Kidney tubule cell (primary cell): ENCODE measurements at regions not wholly inside any gene's neighbourhood (a gene's known extent, or its start where the extent isn't known, plus 50 kb on each side); places are given as distances from the start of the nearest gene placed in this dataset.
"Not testable (repeated sequence)": the region's sequence is repeated elsewhere in the genome, so short reads cannot be mapped to it uniquely, and the experiment has no call there.

ENCODE experiments used
- DNase-seq: peaks from one replicate; pipeline ENCODE4 v3.0.0-alpha.2; 2018; ENCODE audit warnings: low spot score

DNA sequence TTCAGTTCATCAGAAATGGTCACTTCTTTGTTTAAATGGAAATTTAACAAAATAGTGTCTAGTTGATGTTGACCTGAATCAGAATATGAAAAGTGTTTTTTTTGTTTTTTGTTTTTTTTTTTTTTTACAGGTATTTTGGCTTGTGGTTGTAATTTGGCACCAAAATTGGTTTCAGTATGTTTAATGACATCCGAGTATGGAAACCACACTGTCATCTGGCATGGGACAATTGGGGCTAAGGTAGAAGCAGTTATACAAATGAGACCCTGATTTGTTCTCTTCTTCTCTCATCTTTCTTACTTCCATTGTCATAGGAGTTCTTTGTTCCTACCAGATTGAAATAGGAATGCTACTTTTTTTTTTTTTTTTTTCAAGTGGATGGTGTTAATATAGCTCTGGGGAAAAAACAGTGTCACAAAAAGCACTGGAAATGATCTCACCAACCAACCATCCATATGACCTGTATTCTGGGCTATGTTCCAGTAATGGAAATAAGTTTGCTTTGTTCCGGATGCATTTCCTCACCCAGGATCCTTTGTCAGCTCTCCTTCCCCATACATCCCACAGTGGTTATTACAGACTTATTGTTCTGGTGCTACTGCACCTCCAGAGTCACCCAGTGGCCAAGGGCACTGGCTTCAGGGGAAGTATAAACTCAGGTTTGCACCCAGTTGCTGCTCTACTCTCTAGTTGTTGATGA lies 95.8 kb downstream of the ATXN3L start:
- DNase-seq: peak; percentile 96

DNA sequence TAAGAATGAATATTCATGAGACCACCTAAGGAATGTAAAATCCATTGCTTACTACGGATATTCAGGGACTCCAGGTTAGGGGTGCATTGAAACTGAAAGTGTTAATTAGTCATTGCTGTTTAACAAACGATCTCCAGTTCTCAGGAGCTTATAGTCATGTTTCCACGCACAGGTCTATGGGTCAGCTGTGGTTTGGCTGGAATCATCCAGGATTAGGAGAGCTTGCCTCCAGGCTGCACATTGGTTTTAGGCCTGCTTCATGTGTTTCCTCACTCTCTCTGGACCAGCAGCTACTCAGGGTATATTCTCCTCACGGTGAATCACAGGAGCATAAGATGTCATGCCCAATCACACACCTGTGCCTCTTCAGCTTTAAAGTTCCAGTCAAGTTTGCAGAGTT lies 98.9 kb downstream of the ATXN3L start:
- DNase-seq: peak; percentile 93

DNA sequence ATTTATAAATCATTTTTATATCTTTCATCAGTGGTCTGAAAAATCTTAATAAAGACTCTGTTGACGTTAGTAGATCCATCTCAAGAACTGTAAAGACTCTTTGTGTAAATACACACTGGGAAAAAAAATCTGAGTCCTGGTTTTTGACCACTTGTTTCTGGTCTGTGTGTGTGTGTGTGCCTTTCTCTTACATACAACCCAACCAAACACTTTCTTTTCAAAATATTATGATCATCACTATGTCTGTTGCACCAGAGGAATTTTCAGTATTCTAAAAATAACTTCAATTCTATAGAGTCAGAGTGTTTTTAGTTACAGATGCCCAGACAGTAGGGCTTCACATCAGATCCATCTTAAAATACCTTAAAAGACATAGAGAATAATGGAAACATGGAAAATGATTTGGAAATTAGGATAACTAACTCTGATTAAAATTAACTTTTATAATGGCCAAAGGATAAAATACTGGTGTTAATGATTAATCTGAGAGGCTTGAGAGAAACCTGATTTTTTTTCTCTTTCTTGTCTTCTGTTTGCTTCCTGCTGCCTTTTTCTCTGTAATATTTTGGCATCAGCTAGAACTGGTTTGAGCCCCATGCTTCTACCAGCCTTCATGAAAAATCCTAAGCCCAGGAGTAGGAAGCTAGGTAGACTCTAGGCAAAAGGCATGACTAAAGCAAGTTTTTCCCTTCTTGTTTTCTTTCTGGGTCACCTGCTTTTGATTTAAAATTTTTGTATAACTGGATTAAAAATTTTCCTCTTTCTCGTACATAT lies 99.7 kb downstream of the ATXN3L start:
- DNase-seq: peak; percentile 66

DNA sequence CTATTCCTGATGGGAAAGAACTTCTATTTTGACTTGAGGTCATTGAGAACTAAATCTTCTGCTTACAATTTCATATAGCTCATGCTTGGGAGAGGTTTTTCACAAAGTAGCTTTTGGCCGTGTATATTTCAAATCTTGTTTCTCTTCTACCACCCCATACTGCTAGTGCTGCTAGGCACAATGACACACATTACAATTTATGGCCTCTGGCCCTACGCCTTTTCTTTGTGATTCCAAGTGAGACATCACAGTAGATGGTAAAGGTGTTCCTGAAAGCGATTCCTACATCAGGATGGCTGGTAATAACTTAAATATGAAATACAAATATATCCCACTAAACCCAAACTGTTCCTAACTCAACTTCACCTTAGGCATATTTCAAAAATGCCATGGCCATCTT lies 101.1 kb downstream of the ATXN3L start:
- DNase-seq: no peak

DNA sequence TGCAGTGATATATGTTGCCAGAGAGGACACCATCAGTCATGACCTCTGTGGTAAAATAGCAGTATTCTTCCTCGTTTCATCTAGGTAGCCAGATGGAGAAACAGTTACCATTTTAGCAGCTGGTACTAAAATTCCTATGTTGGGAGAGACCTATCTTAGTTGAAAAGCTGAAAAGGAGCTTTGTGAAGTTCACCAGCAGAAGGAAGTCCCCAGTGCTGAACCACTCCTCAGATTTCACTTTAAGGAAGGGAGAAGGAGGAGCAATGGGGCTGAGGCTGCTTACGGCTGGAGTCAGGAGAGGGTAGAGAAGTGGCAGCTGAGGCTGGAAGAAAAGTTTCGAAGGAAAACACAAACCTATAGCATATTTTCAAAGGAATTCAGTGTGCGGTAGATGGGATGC lies 103.7 kb downstream of the ATXN3L start:
- no peak for DNase-seq

DNA sequence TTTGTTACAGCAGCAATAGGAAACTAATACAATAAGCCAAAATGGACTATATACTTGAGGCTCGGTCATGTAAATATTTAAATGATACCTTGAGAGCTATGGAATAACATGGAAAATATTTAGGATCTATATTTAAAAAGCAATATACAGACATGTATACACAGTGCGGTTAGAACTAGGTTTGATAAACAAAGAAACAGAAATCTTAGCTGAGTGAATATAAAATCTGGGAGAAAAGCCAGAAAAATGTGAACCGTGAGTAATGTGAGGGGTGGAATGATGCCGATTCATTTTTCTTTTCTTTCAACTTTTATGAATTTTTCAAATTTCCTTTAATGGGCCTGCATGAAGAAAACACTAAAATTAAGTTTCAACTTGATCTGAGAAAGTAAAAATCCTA lies 104.1 kb downstream of the ATXN3L start:
- DNase-seq: no peak

DNA sequence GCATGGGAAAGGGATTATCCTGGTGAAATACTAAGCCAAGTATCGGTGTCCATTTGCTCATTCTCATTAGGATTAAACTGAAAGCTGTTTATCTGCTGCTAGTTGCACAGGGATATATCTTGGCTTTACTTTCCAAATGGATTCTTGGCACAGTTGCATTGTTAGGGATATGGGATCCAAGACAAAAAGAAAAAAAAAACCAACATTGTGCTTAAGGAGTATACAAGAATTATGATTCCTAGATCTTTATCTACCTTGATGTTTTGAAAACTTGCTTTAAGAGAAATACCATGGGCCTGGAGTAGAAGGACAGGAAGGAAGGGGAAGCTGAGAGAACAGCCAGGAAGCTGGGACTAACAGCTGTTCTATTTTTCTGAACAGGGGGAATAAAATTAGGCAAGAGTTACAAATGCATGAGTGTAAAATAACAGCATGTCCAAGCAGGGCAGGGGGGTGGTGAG lies 107.6 kb downstream of the ATXN3L start:
- no peak for DNase-seq

DNA sequence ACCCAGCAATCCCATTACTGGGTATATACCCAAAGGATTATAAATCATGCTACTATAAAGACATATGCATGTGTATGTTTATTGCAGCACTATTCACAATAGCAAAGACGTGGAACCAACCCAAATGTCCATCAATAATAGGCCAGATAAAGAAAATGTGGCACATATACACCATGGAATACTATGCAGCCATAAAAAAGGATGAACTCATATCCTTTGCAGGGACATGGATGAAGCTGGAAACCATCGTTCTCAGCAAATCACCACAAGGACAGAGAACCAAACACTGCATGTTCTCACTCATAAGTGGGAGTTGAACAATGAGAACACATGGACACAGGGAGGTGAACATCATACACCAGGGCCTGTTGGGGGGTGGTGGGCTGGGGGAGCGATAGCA lies 109.7 kb downstream of the ATXN3L start:
- not testable (repeated sequence) for DNase-seq

DNA sequence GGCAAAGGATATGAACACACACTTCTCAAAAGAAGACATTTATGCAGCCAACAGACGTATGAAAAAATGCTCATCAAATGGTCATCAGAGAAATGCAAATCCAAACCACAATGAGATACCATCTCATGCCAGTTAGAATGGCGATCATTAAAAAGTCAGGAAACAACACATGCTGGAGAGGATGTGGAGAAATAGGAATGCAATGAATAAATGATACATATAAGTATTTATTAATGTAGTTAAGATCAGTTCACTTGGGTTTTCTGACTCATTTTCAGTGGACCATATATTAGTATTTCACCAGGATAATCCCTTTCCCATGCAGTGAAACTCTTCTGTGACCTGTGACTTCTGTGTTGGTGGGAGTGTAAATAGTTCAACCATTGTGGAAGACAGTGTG lies 110.1 kb downstream of the ATXN3L start:
- not testable (repeated sequence) for DNase-seq

DNA sequence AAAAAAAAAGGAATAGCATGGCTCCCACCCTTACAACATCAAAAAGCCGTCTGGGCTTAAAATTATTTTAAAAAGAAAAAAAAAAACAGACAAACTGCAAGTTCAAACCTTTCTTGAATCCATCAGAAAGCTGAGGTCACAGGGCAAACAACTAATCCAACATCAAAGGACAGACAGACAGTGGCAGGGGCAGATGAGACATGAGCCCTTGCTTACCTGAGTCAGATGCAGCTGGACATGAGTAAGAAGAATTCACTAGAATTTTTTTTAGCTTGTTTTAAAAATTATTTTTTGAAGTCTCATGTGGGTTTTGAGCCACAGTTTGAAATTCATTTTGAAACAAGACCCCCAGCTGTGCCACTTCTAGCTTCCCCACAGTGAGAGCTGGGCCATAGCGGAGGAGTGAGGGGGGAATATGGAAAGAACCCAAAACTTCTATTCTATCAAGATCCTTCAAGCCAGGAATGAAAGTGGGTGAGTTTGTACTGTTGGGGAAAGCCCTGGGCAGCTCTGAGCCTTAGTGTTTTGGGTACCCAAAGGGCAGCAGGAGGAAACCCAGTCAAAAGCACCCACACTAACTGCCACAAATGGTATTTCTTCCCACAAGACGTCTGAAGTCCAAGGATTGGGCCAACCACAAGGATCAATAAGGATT lies 111.4 kb downstream of the ATXN3L start:
- no peak for DNase-seq

DNA sequence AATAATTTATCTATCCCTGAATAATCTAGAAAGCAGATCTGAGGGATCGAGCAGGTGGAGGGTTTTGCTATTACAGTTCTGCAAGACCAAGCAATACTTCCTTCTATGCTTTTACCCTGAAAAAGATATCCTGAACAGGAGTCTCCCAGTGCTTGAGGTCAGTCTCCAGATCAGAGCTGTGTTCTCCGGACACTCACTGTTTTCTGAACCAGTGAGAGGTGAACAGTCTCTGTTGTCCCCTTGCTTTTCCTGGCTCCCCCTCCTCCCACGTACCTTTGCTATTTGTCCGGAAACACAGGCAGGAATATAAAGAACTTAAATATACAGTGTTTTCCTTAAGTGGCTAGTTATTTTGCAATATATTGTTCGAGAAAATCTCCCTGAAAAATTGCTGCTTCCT lies 116.6 kb downstream of the ATXN3L start:
- no peak for DNase-seq

DNA sequence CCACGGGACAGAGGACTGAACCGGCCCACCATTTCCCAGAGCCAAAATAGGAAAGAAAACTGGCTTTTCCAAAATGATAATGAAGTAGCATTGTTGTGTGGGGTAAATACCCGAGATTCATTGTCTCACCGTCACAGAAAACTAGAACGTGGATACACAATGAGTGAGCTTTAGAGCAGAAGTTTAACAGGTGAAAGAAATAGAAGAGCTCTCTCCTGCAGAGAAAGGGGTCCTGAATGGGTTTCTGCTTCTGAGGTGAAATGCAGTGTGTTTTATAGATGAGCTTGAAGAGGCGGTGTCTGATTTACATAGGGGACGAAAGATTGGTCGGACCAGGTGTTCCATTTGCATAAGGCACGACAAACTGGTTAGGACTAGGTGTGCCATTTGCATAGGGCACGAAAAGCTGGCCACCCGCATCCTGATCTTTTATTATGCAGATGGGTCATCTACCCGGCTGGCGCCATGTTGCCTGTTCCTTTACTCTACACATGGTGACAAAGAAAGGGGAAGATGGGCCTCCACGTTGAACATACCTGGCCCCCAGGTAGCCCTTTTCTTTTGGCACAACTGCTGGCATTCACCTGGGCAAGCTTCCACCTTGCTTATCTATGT lies 118.1 kb downstream of the ATXN3L start:
- DNase-seq: no peak

DNA sequence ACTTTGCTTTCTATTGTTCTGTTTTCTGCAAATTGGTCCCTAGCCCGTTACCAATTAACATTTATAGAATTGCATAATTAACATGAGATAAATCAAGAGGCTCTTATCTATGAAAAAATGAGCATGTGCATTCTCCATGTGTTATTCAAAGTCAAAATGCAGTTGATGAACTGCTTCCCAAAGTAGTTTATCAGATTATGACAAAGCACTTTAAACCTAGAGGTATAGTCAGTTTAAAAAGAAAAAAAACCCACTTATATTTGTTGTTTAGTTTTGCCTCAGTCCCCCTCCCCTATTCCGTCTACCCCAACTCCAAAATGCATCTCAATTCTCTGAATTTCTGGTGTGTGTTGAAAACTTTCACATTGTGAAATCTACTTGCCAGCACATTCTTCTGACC lies 119.5 kb downstream of the ATXN3L start:
- no peak for DNase-seq

DNA sequence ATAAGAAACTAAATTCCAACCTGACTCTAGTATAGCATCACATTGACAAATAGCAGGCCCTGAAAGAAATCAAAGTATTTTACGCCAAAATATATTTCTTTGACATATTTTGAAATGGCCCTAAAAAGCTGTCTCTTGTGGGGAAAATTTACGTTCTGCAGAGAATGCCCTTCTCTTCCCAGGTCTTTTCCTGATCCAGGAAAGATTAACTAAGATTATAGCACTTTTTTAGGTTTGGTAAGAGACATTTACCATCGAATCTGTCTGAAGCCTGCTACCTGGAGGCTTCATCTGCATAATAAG lies 121.1 kb downstream of the ATXN3L start:
- no peak for DNase-seq

DNA sequence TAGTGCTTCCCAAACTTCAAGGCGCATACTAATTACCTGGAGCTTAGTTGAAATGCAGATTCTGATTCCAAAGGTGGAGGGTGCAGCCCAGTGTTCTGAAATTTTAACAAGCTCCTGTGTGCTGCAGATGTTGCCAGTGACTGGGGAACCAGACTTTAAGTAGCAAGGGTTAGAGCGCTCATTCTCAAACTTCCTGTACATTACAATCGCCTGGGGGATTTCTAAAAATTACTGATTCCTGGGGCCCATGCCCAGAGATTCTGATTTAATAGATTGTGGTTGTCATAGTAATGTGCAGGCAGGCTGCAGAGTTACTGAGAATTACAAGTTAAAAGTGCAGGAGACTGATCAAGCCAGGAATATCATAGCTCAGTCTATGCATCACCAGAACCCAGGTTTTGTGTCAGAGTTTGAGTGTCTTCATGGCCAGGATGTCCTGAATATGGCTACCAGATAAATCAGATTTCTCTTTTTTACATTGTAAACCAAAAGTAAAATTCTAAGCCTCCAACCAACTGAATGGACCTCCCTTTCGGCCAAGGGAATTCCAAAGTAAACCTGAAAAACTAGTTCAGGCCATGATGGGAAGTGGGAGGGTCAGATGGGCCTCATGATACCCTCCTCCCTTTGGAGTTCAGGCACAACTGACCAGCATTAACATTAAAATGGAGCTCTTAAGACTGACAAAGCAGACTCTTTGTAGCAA lies 121.6 kb downstream of the ATXN3L start:
- no peak for DNase-seq

DNA sequence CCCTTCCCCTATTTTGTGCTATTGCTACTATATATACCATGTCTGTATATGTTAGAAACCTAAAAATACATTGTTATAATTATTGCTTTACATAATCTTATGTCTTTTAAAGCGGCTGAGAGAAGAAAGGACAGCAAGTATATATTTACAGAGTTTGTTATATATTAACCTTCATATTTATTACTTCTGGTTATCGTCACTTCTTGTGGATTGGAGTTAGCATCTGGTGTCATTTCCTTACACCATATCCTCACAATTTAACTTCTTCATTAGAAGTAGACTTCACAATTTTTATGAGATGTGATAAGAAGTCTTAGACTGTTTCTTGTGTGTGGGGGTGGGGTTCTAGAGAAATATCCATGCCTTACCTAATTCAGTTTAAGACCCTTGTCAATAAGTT lies 123.1 kb downstream of the ATXN3L start:
- no peak for DNase-seq

DNA sequence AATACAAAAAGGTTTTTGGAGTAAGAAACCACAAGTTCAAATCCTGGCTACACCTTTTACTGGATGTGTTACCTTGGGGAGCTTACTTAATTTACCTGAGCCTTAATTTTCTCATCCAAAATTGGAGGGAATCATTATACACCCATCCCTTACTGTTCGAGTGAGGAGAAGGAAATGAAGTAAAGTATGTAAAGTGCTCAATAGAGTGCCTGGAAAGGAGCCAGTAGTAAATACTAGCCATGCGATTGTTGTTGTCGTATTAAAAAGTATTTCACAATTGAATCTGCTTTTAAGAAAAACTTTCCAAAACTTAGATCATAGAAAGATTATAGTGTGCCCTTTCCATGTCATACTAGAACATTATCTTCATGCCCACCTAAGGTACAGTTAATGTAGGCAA lies 124.5 kb downstream of the ATXN3L start:
- no peak for DNase-seq

DNA sequence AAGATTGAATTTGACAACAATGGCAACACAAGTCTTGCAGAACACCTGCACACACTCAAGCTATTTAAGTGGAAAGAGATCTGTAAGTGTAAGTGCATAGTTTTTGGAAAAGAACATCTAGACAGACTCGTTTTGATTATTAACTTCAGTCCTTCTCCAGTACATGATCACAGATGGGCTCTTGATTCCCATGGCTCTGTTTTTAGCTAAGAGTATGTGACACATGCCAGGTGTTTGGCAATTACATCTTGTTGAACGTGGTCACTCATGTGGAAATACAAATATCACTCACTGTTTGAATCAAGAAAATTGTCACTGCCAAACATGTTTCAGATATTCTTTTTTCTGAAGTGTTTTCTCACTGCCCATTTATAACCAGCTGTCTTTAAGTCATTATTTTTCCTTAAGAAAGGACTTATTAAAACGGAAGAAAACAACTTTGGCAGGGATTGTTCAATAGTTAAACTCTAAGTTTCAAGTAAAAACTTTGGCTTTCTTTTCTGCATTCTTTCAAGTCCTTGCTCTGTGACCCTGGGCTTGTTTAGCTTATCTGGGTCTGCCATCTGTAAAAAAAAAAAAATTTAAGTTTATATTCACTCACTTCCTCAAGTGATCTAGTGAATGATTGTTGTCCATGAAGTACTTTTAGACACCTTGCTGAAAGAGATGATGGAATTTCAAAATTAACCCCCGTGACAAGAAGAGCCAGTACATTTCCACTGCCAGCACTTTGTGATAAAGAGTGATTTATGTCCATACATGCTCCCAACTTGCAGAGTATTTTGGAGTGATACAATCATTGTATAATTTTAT lies 125.4 kb downstream of the ATXN3L start:
- peak; percentile 47 for DNase-seq

DNA sequence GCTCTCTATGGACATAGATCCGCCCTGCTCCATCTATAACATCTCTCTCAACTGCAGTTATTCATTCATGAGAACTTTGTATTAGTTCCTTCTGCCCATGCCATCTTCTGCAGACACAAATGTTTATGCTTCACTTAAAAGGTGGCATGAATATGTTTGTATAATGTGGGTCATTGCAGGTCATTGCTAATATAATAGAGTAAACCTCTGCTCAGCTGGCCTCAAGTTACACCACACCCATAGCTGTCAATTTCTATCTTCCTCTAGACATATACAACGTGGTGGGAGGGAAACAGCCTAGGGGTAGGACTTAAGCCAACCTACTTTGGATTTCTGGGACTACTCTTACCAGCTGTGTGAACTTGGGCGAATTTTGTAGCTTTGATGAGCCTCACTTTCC lies 129.8 kb downstream of the ATXN3L start:
- DNase-seq: no peak

DNA sequence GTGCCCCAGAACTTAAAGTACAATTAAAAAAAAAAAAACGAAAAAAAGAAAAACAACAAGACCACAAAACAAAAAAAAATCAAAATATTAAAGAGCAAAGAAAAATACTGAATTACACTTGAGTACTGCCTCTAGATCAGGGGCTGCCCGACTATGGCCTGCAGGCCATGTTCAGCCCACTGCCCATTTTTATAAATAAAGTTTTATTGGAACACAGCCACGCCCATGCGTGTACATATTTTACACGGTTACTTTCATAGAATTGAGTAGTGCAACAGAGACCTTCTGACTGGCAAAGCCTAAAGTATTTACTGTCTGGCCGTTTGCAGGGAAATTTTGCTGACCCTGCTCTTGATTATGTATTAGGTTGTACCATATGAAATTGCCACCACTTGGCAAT lies 130.5 kb downstream of the ATXN3L start:
- DNase-seq: no peak

DNA sequence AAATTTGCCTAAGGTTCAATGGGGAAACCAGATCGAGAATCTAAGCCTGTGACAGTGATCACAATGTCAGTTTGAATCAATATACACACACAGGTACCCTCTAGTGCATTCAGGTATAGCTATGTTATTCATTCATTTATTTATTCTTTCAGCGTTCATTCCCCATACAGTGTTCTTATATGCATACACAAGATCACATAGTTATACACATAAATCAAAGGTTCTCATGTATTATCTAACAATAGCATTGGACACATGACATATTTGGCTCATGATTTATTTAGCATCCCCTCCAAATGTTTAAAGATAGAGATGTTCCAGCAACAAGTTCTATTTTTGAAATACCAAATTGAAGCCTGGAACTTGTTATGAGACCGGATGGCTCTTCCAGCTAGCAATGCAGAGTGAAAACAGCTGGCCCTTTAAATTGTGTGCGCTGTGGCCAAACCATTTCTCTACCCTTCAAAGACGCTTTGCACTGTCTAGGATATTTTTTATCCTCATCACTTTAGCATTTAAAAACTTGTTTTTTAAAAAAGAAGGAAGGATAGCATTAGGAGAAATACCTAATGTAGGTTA lies 131.0 kb downstream of the ATXN3L start:
- no peak for DNase-seq
